ENCODE measurements at regions not wholly inside any gene's neighbourhood (a gene's known extent, or its start where the extent isn't known, plus 50 kb on each side); places are given as distances from the start of the nearest gene placed in this dataset.

DNA sequence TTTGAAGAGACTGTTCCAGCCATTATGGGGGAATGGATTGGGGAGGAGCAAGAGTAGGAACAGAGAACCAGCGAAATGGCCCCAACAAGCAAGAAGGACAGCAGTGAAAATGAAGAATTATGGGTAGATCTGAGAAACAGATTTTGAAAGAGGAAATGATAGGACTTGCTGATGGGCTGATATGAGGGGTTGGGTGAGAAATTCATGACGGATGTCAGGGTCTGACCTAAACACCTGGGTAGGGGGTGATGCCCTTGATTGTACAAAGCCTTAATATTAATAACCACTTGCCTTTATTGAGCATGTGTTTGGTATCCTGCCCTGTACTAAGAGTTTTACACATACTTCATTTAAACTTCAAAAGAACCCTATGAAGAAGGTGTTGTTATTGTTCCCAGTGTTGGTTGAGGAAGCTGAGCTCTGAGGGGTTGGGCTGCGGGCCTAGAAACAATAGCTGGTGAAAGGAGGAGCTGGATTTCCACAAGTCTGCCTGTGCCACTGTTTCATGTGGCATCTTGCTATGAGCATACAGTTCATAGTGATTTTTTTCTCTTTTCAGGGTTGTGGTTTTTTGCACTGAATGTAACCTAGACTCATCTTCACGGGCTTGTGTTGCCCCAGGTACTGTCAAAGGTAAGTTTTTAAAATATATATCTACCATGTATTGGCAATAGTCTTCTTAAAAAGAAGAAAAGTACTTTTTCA, 61.1 kb upstream of the TNRC6B start:
- Histone ChIP-seq H3K36me3 (ENCODE audit: control insufficient read depth, insufficient read depth, low read length) (no peaks in the 10 kb centered on the region), H3K4me1 (ENCODE audit: control insufficient read depth, insufficient read depth, low read length) (peaks cover 10% of the 10 kb centered on the region), H3K27ac (ENCODE audit: low read length) (no peak overlapping the region), H3K27me3 (ENCODE audit: control insufficient read depth, insufficient read depth, low read length) (no peaks in the 10 kb centered on the region), H3K9me3 (replicated peaks; ENCODE audit: control insufficient read depth, low read depth, low read length) (no peaks in the 10 kb centered on the region), H3K4me3 (ENCODE audit: low read length) (no peak overlapping the region)
- DNase-seq: no peak
- 92% methylated on average over 2 of the region's 4 CpGs for WGBS (ENCODE audit: insufficient coverage)

DNA sequence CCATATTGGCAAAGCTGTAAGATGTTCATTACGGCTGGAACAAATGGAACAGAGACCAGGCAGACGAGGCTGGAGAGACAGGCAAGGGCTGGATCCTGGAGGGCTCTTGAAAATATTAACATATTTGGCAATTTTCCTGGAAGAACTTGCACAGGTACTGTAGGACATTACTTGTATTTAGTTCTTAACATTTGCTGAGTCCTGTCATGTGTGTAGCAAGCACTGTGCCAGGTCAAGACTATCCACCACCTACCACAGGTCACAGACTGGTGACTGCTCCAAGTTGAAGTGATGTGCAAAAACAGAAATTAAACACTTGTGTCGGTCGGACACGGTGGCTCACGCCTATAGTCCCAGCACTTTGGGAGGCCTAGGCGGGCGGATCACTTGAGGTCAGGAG, 58.7 kb upstream of the TNRC6B start:
- WGBS (ENCODE audit: insufficient coverage): 89% methylated on average over 4 of the region's 8 CpGs

DNA sequence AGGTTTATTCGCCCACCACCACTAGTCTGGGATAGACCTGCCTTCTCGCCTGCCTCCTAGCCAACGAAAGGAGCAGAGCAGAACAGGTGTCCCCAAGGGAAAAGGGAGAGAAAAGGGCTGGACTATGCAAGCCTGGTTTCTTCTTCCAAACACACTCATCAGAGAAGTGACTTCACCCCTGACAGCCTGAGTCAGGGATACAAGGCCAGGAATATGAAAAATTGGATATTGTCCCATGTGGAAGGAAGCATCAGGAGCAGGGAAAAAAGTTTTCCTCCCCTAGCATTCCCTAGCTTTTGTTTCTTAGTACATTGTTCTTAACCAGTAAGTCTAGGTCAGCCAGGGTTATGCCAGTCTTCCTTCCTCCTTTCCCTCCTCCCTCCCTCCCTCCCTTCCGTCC, 56.9 kb upstream of the TNRC6B start:
- peak; percentile 60 for DNase-seq
- Histone ChIP-seq H3K4me3 (ENCODE audit: low read length) (no peak overlapping the region), H3K9me3 (replicated peaks; ENCODE audit: control insufficient read depth, low read depth, low read length) (no peaks in the 10 kb centered on the region), H3K27me3 (ENCODE audit: control insufficient read depth, insufficient read depth, low read length) (no peaks in the 10 kb centered on the region), H3K36me3 (ENCODE audit: control insufficient read depth, insufficient read depth, low read length) (no peaks in the 10 kb centered on the region), H3K27ac (ENCODE audit: low read length) (peak overlapping the region; percentile 67), H3K4me1 (ENCODE audit: control insufficient read depth, insufficient read depth, low read length) (peaks cover 12% of the 10 kb centered on the region)
- no CpG with 5 or more reads among the region's 4 CpGs for WGBS (ENCODE audit: insufficient coverage)

More for the DNA sequence above, 58.7 kb upstream of the TNRC6B start:
- H3K36me3 ChIP-seq (ENCODE audit: control insufficient read depth, insufficient read depth, low read length): no peaks in the 10 kb centered on the region
- no peak overlapping the region for H3K27ac ChIP-seq (ENCODE audit: low read length)
- H3K4me3 ChIP-seq (ENCODE audit: low read length): no peak overlapping the region
- H3K9me3 ChIP-seq (replicated peaks; ENCODE audit: control insufficient read depth, low read depth, low read length): no peaks in the 10 kb centered on the region
- no peaks in the 10 kb centered on the region for H3K27me3 ChIP-seq (ENCODE audit: control insufficient read depth, insufficient read depth, low read length)
- peaks cover 13% of the 10 kb centered on the region for H3K4me1 ChIP-seq (ENCODE audit: control insufficient read depth, insufficient read depth, low read length)
- DNase-seq: no peak

DNA sequence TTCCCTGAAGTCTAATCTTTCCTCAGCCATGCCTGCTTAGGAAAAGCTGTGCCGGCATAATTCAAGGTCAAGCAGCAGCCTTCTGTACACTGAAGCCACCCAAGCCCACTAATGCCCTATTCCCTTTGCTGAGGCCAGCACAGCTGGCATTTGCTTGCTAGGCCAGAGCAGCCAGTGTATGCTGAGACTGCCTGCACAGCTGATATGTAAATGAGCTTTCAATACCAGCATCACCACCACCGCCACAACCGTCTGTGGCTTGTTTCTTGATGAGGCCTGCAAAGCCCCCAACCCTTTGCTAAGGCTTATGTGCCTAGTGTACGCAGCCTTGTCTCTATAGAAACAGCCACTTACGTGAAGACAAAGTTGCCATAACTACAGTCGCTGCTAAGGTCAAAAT, 56.3 kb upstream of the TNRC6B start:
- no peaks in the 10 kb centered on the region for H3K27me3 ChIP-seq (ENCODE audit: control insufficient read depth, insufficient read depth, low read length)

DNA sequence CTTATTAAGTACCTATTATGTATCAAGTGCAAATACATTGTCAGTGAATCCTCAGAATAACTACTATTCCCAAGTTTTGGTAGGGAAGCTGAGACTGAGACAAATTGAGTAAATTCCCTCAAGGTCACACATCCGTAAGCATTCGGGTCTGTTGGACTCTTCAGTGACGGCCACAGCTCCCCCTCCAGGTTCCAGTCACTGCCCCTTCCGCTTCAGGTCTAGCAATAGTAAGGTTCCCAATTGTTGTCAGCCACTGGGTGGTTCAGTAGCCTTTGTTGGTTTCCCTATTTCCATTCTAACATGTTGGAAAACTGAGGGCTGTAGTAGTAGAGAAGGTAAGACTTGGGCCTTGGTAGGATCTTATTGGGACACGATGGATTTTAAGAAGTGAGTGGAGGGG, 54.9 kb upstream of the TNRC6B start:
- Histone ChIP-seq H3K27ac (ENCODE audit: low read length) (no peak overlapping the region), H3K4me3 (ENCODE audit: low read length) (no peak overlapping the region), H3K4me1 (ENCODE audit: control insufficient read depth, insufficient read depth, low read length) (peaks cover 12% of the 10 kb centered on the region), H3K9me3 (replicated peaks; ENCODE audit: control insufficient read depth, low read depth, low read length) (no peaks in the 10 kb centered on the region), H3K27me3 (ENCODE audit: control insufficient read depth, insufficient read depth, low read length) (no peaks in the 10 kb centered on the region), H3K36me3 (ENCODE audit: control insufficient read depth, insufficient read depth, low read length) (peaks cover 3% of the 10 kb centered on the region)
- DNase-seq: no peak
- WGBS (ENCODE audit: insufficient coverage): 90% methylated on average over 4 of the region's 5 CpGs

More for the DNA sequence above, 56.3 kb upstream of the TNRC6B start:
- WGBS (ENCODE audit: insufficient coverage): 39% methylated on average over 3 of the region's 6 CpGs
- H3K36me3 ChIP-seq (ENCODE audit: control insufficient read depth, insufficient read depth, low read length): no peaks in the 10 kb centered on the region
- peak overlapping the region; percentile 67 for H3K27ac ChIP-seq (ENCODE audit: low read length)
- H3K9me3 ChIP-seq (replicated peaks; ENCODE audit: control insufficient read depth, low read depth, low read length): no peaks in the 10 kb centered on the region
- H3K4me1 ChIP-seq (ENCODE audit: control insufficient read depth, insufficient read depth, low read length): peaks cover 12% of the 10 kb centered on the region
- H3K4me3 ChIP-seq (ENCODE audit: low read length): no peak overlapping the region
- DNase-seq: peak; percentile 28

DNA sequence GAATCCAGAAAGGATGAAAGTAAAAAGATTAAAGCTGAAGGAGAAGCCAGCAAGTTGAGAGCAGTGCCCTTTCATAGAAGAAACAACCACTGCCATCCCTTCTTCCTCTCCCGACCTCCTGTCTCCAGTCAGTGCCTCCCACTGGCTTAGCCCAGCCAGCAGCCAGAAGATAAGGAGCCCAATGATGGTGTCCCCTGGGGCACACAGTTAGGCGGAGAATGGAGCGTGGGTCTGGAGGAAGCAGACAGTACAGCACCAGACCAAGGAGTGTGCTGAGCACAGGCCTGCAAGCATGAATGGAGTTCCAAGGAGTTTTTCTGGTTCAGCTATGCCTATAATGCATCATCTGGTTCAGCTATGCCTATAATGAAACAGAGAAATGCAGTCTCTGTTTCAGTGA, 54.3 kb upstream of the TNRC6B start:
- Histone ChIP-seq H3K9me3 (replicated peaks; ENCODE audit: control insufficient read depth, low read depth, low read length) (no peaks in the 10 kb centered on the region), H3K27ac (ENCODE audit: low read length) (no peak overlapping the region), H3K36me3 (ENCODE audit: control insufficient read depth, insufficient read depth, low read length) (peaks cover 3% of the 10 kb centered on the region), H3K27me3 (ENCODE audit: control insufficient read depth, insufficient read depth, low read length) (no peaks in the 10 kb centered on the region), H3K4me1 (ENCODE audit: control insufficient read depth, insufficient read depth, low read length) (peaks cover 12% of the 10 kb centered on the region), H3K4me3 (ENCODE audit: low read length) (no peak overlapping the region)
- peak; percentile 19 for DNase-seq
- 86% methylated on average over 2 of the region's 3 CpGs for WGBS (ENCODE audit: insufficient coverage)
